NOMO-1 treated with dmso at 0.1 percent for 144 hours (cell line): ENCODE measurements at regions not wholly inside any gene's neighbourhood (a gene's known extent, or its start where the extent isn't known, plus 50 kb on each side); places are given as distances from the start of the nearest gene placed in this dataset.

Experiments
- DNase-seq: peaks from one replicate; lab custom pipeline; 2025; ENCODE audit not compliant: unreplicated experiment; lab: John Stamatoyannopoulos, UW

GRCh38 chr2:41919135-41919534 is 128.7 kb upstream of the PKDCC start:
- DNase-seq = no peak

- no peak for DNase-seq
Observed at GRCh38 chr2:41920181-41920580, 127.6 kb upstream of the PKDCC start.

- DNase-seq = no peak
Observed at GRCh38 chr2:41920812-41921211, 127.0 kb upstream of the PKDCC start.

- no peak for DNase-seq
Observed at GRCh38 chr2:41922177-41922576, 125.6 kb upstream of the PKDCC start.

GRCh38 chr2:41923156-41923786 is 124.5 kb upstream of the PKDCC start:
- DNase-seq = no peak

- DNase-seq = no peak
Observed at GRCh38 chr2:41924024-41924423, 123.8 kb upstream of the PKDCC start.

- DNase-seq = no peak
Observed at GRCh38 chr2:41924709-41925408, 123.0 kb upstream of the PKDCC start.

- DNase-seq = no peak
Observed at GRCh38 chr2:41925712-41926111, 122.1 kb upstream of the PKDCC start.

GRCh38 chr2:41926614-41927580 is 120.9 kb upstream of the PKDCC start:
- no peak for DNase-seq

GRCh38 chr2:41927581-41928264 is 120.1 kb upstream of the PKDCC start:
- no peak for DNase-seq

- DNase-seq = no peak
Observed at GRCh38 chr2:41928526-41928925, 119.3 kb upstream of the PKDCC start.

- no peak for DNase-seq
Observed at GRCh38 chr2:41930807-41931566, 116.8 kb upstream of the PKDCC start.

- DNase-seq = no peak
Observed at GRCh38 chr2:41932241-41933045, 115.4 kb upstream of the PKDCC start.

- DNase-seq = no peak
Observed at GRCh38 chr2:41933046-41933420, 114.8 kb upstream of the PKDCC start.

GRCh38 chr2:41933585-41934320 is 114.1 kb upstream of the PKDCC start:
- no peak for DNase-seq

- DNase-seq = no peak
Observed at GRCh38 chr2:41934329-41934958, 113.4 kb upstream of the PKDCC start.

- DNase-seq = no peak
Observed at GRCh38 chr2:41935002-41935401, 112.8 kb upstream of the PKDCC start.

- no peak for DNase-seq
Observed at GRCh38 chr2:41935825-41936224, 112.0 kb upstream of the PKDCC start.
